HL-60 (cell line): ENCODE measurements at regions not wholly inside any gene's neighbourhood (a gene's known extent, or its start where the extent isn't known, plus 50 kb on each side); places are given as distances from the start of the nearest gene placed in this dataset.

Experiments
- POLR2AphosphoS5 ChIP-seq: IDR thresholded peaks from 2 replicates; pipeline ENCODE4 v1.6.1; 2012; ENCODE audit warnings: low read depth
- TF ChIP-seq, protein P1 (sequence below): IDR thresholded peaks from one replicate; pipeline ENCODE4 v1.5.1; 2011; ENCODE audit warnings: low read length, control low read depth, inconsistent platforms; ENCODE audit not compliant: insufficient read depth

DNA sequence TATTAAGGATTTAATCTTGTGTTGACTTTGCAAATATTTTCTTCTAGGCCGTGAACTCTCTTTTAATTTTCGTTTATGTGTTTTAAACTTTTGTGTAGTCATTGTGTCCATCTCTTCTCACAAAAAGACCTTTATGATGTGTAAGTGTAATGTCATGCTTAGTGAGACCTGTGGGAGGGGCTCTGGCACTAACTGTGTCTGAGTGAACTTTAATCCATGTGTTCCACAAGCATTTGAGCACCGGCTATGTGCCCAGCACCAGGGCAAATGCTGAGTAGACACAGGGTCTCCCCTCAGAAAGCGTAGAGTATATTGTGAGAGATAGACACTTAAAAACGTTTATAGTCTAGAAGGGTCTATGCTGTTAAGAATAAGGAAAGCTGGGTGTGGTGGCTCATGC, 272.6 kb upstream of the TUT7 start:
- TF ChIP-seq, protein P1, sequence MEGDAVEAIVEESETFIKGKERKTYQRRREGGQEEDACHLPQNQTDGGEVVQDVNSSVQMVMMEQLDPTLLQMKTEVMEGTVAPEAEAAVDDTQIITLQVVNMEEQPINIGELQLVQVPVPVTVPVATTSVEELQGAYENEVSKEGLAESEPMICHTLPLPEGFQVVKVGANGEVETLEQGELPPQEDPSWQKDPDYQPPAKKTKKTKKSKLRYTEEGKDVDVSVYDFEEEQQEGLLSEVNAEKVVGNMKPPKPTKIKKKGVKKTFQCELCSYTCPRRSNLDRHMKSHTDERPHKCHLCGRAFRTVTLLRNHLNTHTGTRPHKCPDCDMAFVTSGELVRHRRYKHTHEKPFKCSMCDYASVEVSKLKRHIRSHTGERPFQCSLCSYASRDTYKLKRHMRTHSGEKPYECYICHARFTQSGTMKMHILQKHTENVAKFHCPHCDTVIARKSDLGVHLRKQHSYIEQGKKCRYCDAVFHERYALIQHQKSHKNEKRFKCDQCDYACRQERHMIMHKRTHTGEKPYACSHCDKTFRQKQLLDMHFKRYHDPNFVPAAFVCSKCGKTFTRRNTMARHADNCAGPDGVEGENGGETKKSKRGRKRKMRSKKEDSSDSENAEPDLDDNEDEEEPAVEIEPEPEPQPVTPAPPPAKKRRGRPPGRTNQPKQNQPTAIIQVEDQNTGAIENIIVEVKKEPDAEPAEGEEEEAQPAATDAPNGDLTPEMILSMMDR, result no peak
- TF ChIP-seq POLR2AphosphoS5, result no peak
